GM23338 (cell line): ENCODE measurements at regions not wholly inside any gene's neighbourhood (a gene's known extent, or its start where the extent isn't known, plus 50 kb on each side); places are given as distances from the start of the nearest gene placed in this dataset.
"Not testable (repeated sequence)": the region's sequence is repeated elsewhere in the genome, so short reads cannot be mapped to it uniquely, and the experiment has no call there.

Experiments used
- CREB1 ChIP-seq: fragments of 250-450 bp; sonication (Bioruptor Pico); IDR thresholded peaks from 2 replicates; pipeline ENCODE4 v1.5.0; 2020; ENCODE audit warnings: low read depth, mild to moderate bottlenecking, moderate library complexity
- EZH2 ChIP-seq: fragments of 200-600 bp; sonication (generic); IDR thresholded peaks from one replicate; pipeline ENCODE4 v1.8.0; 2017; ENCODE audit warnings: antibody characterized with exemption, mild to moderate bottlenecking, low read depth; ENCODE audit not compliant: unreplicated experiment
- EZH2phosphoT487 ChIP-seq: fragments of 200-600 bp; sonication (generic); IDR thresholded peaks from one replicate; pipeline ENCODE4 v1.8.1; 2018; ENCODE audit warnings: antibody characterized with exemption; ENCODE audit not compliant: unreplicated experiment
- JUNB ChIP-seq: IDR thresholded peaks from one replicate; pipeline ENCODE4 v1.6.1; 2016; ENCODE audit warnings: antibody characterized with exemption; ENCODE audit not compliant: unreplicated experiment
- POLR2AphosphoS5 ChIP-seq: IDR thresholded peaks from 2 replicates; pipeline ENCODE4 v1.6.1; 2016; ENCODE audit warnings: antibody characterized with exemption, low read depth
- STAT1 ChIP-seq: IDR thresholded peaks from one replicate; pipeline ENCODE4 v1.6.1; 2016; ENCODE audit warnings: antibody characterized with exemption; ENCODE audit not compliant: unreplicated experiment
- ZNF331 ChIP-seq: fragments of 250-450 bp; sonication (Bioruptor Pico); IDR thresholded peaks from 2 replicates; pipeline ENCODE4 v1.5.0; 2020; ENCODE audit warnings: low read depth, mild to moderate bottlenecking, moderate library complexity
- TF ChIP-seq, protein P1 (sequence below), 2 experiments: fragments of 200-600 bp in 1 of 2; sonication (generic) in 1 of 2; conservative IDR thresholded peaks; 2 replicates each; pipeline versions ENCODE4 v1.5.1 to v1.6.1; 2016 to 2017; ENCODE audit warnings: antibody characterized with exemption in 2 of 2, low read depth in 2 of 2, mild to moderate bottlenecking in 2 of 2, moderate library complexity in 1 of 2
- TF ChIP-seq, protein P2 (sequence below): IDR thresholded peaks from one replicate; pipeline ENCODE4 v1.6.1; 2018; ENCODE audit warnings: antibody characterized with exemption; ENCODE audit not compliant: unreplicated experiment

DNA sequence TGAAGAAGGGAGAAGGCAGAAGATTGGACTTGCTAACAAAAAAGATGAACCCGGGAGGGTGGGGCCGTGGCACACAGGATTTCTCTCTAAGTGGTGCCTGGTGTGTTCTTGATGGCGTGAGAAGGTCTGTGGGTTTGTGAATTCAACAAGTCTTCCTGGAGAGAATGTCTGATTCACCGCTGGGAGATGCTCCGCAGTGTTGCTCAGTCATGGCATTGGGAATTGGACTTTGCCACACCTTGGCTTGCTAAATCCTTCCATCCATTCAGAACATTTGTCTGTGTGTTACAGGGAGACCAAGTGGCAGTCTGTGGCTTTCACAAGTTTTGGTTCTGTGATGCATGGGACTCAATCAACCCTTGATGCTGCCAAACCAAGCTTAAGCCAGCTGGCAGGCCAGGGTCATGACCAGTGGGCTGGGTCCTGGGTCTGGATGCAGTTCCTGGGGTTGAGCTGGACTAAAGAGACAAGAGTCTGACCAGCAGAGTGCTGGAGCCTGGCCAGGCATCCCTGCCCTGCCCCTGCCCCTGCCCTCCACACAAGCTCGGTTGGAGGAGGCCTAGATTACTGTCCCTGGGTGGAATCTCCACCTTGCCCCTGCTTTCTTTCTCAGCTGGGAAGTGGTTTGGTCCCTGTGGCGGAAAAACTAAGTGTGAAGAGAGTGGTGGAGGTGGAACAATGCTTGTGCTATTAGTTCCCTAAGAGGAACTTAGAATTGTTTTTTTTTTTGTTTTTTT, 3073.7 kb downstream of the RPIA start:
- TF ChIP-seq, protein P1, sequence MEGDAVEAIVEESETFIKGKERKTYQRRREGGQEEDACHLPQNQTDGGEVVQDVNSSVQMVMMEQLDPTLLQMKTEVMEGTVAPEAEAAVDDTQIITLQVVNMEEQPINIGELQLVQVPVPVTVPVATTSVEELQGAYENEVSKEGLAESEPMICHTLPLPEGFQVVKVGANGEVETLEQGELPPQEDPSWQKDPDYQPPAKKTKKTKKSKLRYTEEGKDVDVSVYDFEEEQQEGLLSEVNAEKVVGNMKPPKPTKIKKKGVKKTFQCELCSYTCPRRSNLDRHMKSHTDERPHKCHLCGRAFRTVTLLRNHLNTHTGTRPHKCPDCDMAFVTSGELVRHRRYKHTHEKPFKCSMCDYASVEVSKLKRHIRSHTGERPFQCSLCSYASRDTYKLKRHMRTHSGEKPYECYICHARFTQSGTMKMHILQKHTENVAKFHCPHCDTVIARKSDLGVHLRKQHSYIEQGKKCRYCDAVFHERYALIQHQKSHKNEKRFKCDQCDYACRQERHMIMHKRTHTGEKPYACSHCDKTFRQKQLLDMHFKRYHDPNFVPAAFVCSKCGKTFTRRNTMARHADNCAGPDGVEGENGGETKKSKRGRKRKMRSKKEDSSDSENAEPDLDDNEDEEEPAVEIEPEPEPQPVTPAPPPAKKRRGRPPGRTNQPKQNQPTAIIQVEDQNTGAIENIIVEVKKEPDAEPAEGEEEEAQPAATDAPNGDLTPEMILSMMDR (conservative IDR thresholded peaks at IDR 0.05; ENCODE audit: low read depth in 2 of 2): not testable (repeated sequence)
- TF ChIP-seq STAT1; POLR2AphosphoS5; EZH2; EZH2phosphoT487; JUNB; ZNF331 (CRISPR knock-in tag); CREB1 (CRISPR knock-in tag): not testable (repeated sequence)
- TF ChIP-seq, protein P2, sequence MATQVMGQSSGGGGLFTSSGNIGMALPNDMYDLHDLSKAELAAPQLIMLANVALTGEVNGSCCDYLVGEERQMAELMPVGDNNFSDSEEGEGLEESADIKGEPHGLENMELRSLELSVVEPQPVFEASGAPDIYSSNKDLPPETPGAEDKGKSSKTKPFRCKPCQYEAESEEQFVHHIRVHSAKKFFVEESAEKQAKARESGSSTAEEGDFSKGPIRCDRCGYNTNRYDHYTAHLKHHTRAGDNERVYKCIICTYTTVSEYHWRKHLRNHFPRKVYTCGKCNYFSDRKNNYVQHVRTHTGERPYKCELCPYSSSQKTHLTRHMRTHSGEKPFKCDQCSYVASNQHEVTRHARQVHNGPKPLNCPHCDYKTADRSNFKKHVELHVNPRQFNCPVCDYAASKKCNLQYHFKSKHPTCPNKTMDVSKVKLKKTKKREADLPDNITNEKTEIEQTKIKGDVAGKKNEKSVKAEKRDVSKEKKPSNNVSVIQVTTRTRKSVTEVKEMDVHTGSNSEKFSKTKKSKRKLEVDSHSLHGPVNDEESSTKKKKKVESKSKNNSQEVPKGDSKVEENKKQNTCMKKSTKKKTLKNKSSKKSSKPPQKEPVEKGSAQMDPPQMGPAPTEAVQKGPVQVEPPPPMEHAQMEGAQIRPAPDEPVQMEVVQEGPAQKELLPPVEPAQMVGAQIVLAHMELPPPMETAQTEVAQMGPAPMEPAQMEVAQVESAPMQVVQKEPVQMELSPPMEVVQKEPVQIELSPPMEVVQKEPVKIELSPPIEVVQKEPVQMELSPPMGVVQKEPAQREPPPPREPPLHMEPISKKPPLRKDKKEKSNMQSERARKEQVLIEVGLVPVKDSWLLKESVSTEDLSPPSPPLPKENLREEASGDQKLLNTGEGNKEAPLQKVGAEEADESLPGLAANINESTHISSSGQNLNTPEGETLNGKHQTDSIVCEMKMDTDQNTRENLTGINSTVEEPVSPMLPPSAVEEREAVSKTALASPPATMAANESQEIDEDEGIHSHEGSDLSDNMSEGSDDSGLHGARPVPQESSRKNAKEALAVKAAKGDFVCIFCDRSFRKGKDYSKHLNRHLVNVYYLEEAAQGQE: not testable (repeated sequence)
